Gastrocnemius medialis (tissue), 4 donors: ENCODE measurements at regions not wholly inside any gene's neighbourhood (a gene's known extent, or its start where the extent isn't known, plus 50 kb on each side); places are given as distances from the start of the nearest gene placed in this dataset.

Experiments
- ATAC-seq, 2 donors: fragments of 150-250 bp; one replicate each; pipeline ENCODE4 v1.9.1; 2016
- DNase-seq, 2 donors: peaks; one replicate each; pipeline ENCODE4 v3.0.0-alpha.2; 2019
- H3K27ac ChIP-seq, 4 donors: fragments of 200-600 bp; sonication (generic); 1 replicate in 1 of 4; 2 replicates in 3 of 4; pipeline ENCODE4 v1.5.1; 2016 to 2018; ENCODE audit warnings: mild to moderate bottlenecking in 2 of 4, moderate library complexity in 1 of 4
- H3K27me3 ChIP-seq, 3 donors: fragments of 200-600 bp; sonication (generic) in 2 of 3; 1 replicate in 1 of 3; 2 replicates in 2 of 3; pipeline versions ENCODE4 v1.5.1 to v1.6.0; 2016 to 2019; ENCODE audit warnings: mild to moderate bottlenecking in 1 of 3, moderate library complexity in 1 of 3
- H3K36me3 ChIP-seq, 2 donors: fragments of 200-600 bp; sonication (generic) in 1 of 2; one replicate each; pipeline ENCODE4 v1.5.1; 2017 to 2018
- H3K4me1 ChIP-seq, 2 donors: fragments of 200-600 bp; sonication (generic) in 1 of 2; one replicate each; pipeline ENCODE4 v1.5.1; 2016 to 2017; ENCODE audit warnings: mild to moderate bottlenecking in 2 of 2
- H3K4me3 ChIP-seq, 4 donors: fragments of 200-600 bp; sonication (generic) in 3 of 4; 1 replicate in 1 of 4; 2 replicates in 3 of 4; pipeline ENCODE4 v1.5.1; 2016 to 2019; ENCODE audit warnings: mild to moderate bottlenecking in 2 of 4
- H3K9me3 ChIP-seq, 3 donors: fragments of 200-600 bp; sonication (generic) in 2 of 3; 1 replicate in 1 of 3; 2 replicates in 2 of 3; pipeline ENCODE4 v1.5.1; 2016 to 2019
- POLR2A ChIP-seq, 2 donors: fragments of 450-650 bp; IDR thresholded peaks; one replicate each; pipeline ENCODE4 v1.6.1; 2017; ENCODE audit warnings: antibody characterized with exemption in 2 of 2, mild to moderate bottlenecking in 2 of 2, moderate library complexity in 2 of 2
- in situ Hi-C, 4 donors: fragments of 200-750 bp; cut with MboI; loops; one replicate each; pipeline versions ENCODE4 v1.15.0 to v1.8.0; 2017; ENCODE audit warnings: low sequenced_read_pairs in 4 of 4
- intact Hi-C: fragments of 100-400 bp; cut with DNase I; formaldehyde crosslinking; loops from one replicate; pipeline ENCODE4 v1.15.1; 2023; ENCODE audit warnings: low total_unique reads
- TF ChIP-seq, protein P1 (sequence below), 5 experiments: fragments of 450-650 bp in 3 of 5; fragments of 200-600 bp in 2 of 5; sonication (generic) in 2 of 5; IDR thresholded peaks in 4 of 5; conservative IDR thresholded peaks in 1 of 5; 1 replicate in 4 of 5; 2 replicates in 1 of 5; pipeline ENCODE4 v1.5.1; 2016 to 2019; ENCODE audit warnings: antibody characterized with exemption in 5 of 5, mild to moderate bottlenecking in 3 of 5, moderate library complexity in 3 of 5

- ATAC-seq: no peak
- DNase-seq: no peak
- H3K9me3 ChIP-seq: no peaks in the 10 kb centered on the region
- no peaks in the 10 kb centered on the region for H3K36me3 ChIP-seq
- H3K4me1 ChIP-seq: no peaks in the 10 kb centered on the region
- intact Hi-C loops (no loop called here), in situ Hi-C loops (no loop called here)
- no peak overlapping the region for H3K27ac ChIP-seq
- no peak for TF ChIP-seq POLR2A (IDR thresholded peaks at IDR 0.05)
- TF ChIP-seq, protein P1, sequence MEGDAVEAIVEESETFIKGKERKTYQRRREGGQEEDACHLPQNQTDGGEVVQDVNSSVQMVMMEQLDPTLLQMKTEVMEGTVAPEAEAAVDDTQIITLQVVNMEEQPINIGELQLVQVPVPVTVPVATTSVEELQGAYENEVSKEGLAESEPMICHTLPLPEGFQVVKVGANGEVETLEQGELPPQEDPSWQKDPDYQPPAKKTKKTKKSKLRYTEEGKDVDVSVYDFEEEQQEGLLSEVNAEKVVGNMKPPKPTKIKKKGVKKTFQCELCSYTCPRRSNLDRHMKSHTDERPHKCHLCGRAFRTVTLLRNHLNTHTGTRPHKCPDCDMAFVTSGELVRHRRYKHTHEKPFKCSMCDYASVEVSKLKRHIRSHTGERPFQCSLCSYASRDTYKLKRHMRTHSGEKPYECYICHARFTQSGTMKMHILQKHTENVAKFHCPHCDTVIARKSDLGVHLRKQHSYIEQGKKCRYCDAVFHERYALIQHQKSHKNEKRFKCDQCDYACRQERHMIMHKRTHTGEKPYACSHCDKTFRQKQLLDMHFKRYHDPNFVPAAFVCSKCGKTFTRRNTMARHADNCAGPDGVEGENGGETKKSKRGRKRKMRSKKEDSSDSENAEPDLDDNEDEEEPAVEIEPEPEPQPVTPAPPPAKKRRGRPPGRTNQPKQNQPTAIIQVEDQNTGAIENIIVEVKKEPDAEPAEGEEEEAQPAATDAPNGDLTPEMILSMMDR (IDR thresholded peaks at IDR 0.05 in 4 of 5, conservative IDR thresholded peaks at IDR 0.05 in 1 of 5): no peak
- H3K27me3 ChIP-seq: no peaks in the 10 kb centered on the region
- no peak overlapping the region for H3K4me3 ChIP-seq
Measured at GRCh38 chr2:12592296-12592695, 124.4 kb upstream of the TRIB2 start.

GRCh38 chr2:12594590-12594989 lies 122.1 kb upstream of the TRIB2 start:
- H3K27me3 ChIP-seq: no peaks in the 10 kb centered on the region
- in situ Hi-C loops: no loop called here
- intact Hi-C loops: no loop called here
- H3K9me3 ChIP-seq: no peaks in the 10 kb centered on the region
- ATAC-seq: no peak
- no peak for DNase-seq
- H3K27ac ChIP-seq: no peak overlapping the region
- TF ChIP-seq, protein P1 (IDR thresholded peaks at IDR 0.05 in 4 of 5, conservative IDR thresholded peaks at IDR 0.05 in 1 of 5): no peak
- TF ChIP-seq POLR2A (IDR thresholded peaks at IDR 0.05): no peak
- H3K4me3 ChIP-seq: no peak overlapping the region
- no peaks in the 10 kb centered on the region for H3K36me3 ChIP-seq
- H3K4me1 ChIP-seq: no peaks in the 10 kb centered on the region

DNA sequence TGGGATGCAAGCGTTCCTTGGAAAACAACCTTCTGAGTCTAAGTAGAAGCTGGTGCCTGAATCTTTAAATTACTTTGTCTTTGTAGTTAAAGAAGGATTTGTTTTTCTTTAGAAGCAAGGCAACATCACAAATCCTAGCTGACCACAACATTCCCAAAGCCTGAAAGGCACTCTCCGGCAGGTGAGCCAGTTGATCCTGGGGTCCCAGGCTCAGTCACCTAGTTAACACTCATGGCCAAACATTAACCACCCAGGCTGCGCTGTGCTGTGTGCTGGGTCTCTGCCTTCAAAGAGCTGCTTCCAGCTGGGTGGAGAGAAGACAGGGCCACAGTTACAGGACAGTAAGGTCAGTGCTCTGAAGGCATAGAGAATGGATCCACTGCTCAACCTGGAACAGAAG lies 120.0 kb upstream of the TRIB2 start:
- TF ChIP-seq POLR2A (IDR thresholded peaks at IDR 0.05): no peak
- TF ChIP-seq, protein P1 (IDR thresholded peaks at IDR 0.05 in 4 of 5, conservative IDR thresholded peaks at IDR 0.05 in 1 of 5): no peak
- ATAC-seq: no peak
- no peaks in the 10 kb centered on the region for H3K36me3 ChIP-seq
- intact Hi-C loops: no loop called here
- no peak overlapping the region for H3K4me3 ChIP-seq
- no peak for DNase-seq
- no peaks in the 10 kb centered on the region for H3K27me3 ChIP-seq
- in situ Hi-C loops: no loop called here
- no peaks in the 10 kb centered on the region for H3K9me3 ChIP-seq
- no peaks in the 10 kb centered on the region for H3K4me1 ChIP-seq
- no peak overlapping the region for H3K27ac ChIP-seq

DNA sequence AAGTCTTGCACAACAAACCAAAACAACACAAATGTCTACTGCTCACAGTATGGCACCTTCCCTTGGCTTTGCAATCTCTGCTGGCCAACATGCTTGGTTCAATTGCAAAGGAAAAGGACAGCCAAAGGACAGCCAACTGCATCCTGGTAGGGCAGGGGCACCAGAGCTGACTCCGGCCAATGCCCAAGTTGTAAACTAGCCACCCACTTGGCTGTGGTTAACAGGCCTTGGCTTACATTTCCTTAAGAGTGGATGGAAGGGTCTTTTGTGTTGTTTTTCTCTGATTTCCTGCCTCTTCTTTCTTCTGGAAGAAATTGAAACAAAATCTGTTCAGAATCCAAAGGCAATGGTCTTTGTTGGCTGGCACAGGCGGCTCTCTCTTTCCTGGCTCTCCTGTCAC lies 119.1 kb upstream of the TRIB2 start:
- Histone ChIP-seq H3K9me3 (no peaks in the 10 kb centered on the region), H3K4me1 (no peaks in the 10 kb centered on the region), H3K4me3 (no peak overlapping the region), H3K36me3 (no peaks in the 10 kb centered on the region), H3K27ac (no peak overlapping the region), H3K27me3 (no peaks in the 10 kb centered on the region)
- ATAC-seq (no peak), DNase-seq (no peak)
- in situ Hi-C loops: no loop called here
- intact Hi-C loops: no loop called here
- no peak for TF ChIP-seq POLR2A (IDR thresholded peaks at IDR 0.05)
- TF ChIP-seq, protein P1 (IDR thresholded peaks at IDR 0.05 in 4 of 5, conservative IDR thresholded peaks at IDR 0.05 in 1 of 5): no peak

DNA sequence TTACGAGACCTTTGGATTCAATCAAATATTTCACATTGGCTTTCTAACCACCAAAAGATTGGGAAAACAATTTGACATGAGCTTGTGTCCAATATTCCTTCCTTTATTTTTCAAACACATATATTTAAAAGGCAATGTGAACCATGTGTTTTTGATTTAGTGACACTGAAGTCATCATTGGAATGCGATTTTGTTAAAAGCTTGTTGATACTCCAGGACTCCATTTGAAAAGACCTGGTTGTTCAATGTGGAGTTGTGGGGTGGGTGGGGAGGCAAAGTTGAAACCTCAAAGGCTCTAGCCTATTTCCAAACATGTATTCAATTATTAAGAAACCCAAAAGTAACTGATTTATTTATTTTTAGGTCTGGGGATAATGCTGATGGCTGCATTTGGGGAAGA lies 114.1 kb upstream of the TRIB2 start:
- no peaks in the 10 kb centered on the region for H3K36me3 ChIP-seq
- H3K27me3 ChIP-seq: no peaks in the 10 kb centered on the region
- TF ChIP-seq, protein P1 (IDR thresholded peaks at IDR 0.05 in 4 of 5, conservative IDR thresholded peaks at IDR 0.05 in 1 of 5): no peak
- no peak for TF ChIP-seq POLR2A (IDR thresholded peaks at IDR 0.05)
- DNase-seq (no peak), ATAC-seq (no peak)
- intact Hi-C loops (no loop called here), in situ Hi-C loops (no loop called here)
- H3K4me1 ChIP-seq: no peaks in the 10 kb centered on the region
- no peak overlapping the region for H3K4me3 ChIP-seq
- no peaks in the 10 kb centered on the region for H3K9me3 ChIP-seq
- H3K27ac ChIP-seq: no peak overlapping the region
